K562 (cell line): ENCODE measurements at regions not wholly inside any gene's neighbourhood (a gene's known extent, or its start where the extent isn't known, plus 50 kb on each side); places are given as distances from the start of the nearest gene placed in this dataset.

ENCODE experiments used
- ATAC-seq: fragments of 200-7000 bp; cut with Tn5 transposase; 3 replicates; pipeline ENCODE4 v1.9.1; 2020; ENCODE audit warnings: moderate library complexity
- BruUV-seq: library from RNA; stranded (reverse); fragments of 400-500 nt; replicated peaks from 2 replicates; lab custom pipeline; 2021; lab: Mats Ljungman, UMichigan
- CTCF ChIA-PET: fragments of 300-600 bp; formaldehyde crosslinking; extraction: SDS; loops from one replicate; lab custom pipeline; 2021; ENCODE audit warnings: low intra/inter-chr PET ratio; lab: Yijun Ruan, JAX
- POLR2A ChIA-PET: fragments of 300-600, 350-650 bp; sonication (Branson Sonifier 250); formaldehyde crosslinking; extraction: SDS; loops from one replicate; lab custom pipeline; 2021; ENCODE audit warnings: antibody characterized with exemption, inconsistent platforms; lab: Yijun Ruan, JAX
- DNase-seq, 4 experiments: peaks; one replicate each; pipeline versions ENCODE4 v3.0.0 to v3.0.0-alpha.2; 2011 to 2018; ENCODE audit warnings: low spot score in 3 of 4, mixed read lengths in 3 of 4; ENCODE audit errors: extremely low read depth in 1 of 4
- FAIRE-seq: peaks from 2 replicates; lab custom pipeline; 2011; peaks lifted over from hg19 to GRCh38; lab: Jason Lieb, UNC
- H2AFZ ChIP-seq: 2 replicates; pipeline ENCODE4 v1.6.0; 2011; ENCODE audit warnings: low read depth, low read length, control low read depth, inconsistent platforms
- H3K27ac ChIP-seq: fragments of 200-600 bp; 3 replicates; pipeline ENCODE4 v1.8.0; 2011; ENCODE audit warnings: low read depth, mild to moderate bottlenecking, control low read depth, inconsistent platforms, low read length, moderate library complexity, mixed read lengths; ENCODE audit errors: extremely low read depth
- H3K27me3 ChIP-seq, 2 experiments: fragments of 300-600 bp in 1 of 2; 2 replicates in 1 of 2; 3 replicates in 1 of 2; pipeline versions ENCODE4 v1.6.0 to v1.8.0; 2011; ENCODE audit warnings: inconsistent platforms in 2 of 2, low read length in 2 of 2, mild to moderate bottlenecking in 1 of 2, mixed read lengths in 1 of 2, moderate library complexity in 1 of 2; ENCODE audit not compliant: control insufficient read depth in 2 of 2, insufficient read depth in 2 of 2
- H3K36me3 ChIP-seq: fragments of 300-600 bp; 3 replicates; pipeline ENCODE4 v1.8.0; 2011; ENCODE audit warnings: mild to moderate bottlenecking, low read length, inconsistent platforms; ENCODE audit not compliant: control insufficient read depth, insufficient read depth
- H3K4me1 ChIP-seq, 2 experiments: fragments of 200-600 bp in 1 of 2; replicated peaks in 1 of 2; 2 replicates in 1 of 2; 3 replicates in 1 of 2; pipeline versions ENCODE4 v1.5.1 to v1.8.0; 2011; ENCODE audit warnings: inconsistent platforms in 2 of 2, low read length in 2 of 2, mild to moderate bottlenecking in 1 of 2, mixed read lengths in 1 of 2, moderate library complexity in 1 of 2; ENCODE audit not compliant: control insufficient read depth in 2 of 2, insufficient read depth in 2 of 2
- H3K4me2 ChIP-seq: 2 replicates; pipeline ENCODE4 v1.6.1; 2011; ENCODE audit warnings: low read length, control low read depth, inconsistent platforms, mixed read lengths; ENCODE audit not compliant: insufficient read depth
- H3K4me3 ChIP-seq: fragments of 200-600 bp; sonication (generic), shearing (Covaris generic); 2 replicates; pipeline ENCODE4 v1.5.1; 2016; ENCODE audit warnings: control low read depth, inconsistent platforms
- H3K79me2 ChIP-seq: fragments of 200-600 bp; 3 replicates; pipeline ENCODE4 v1.8.0; 2011; ENCODE audit warnings: low read length, inconsistent platforms; ENCODE audit not compliant: control insufficient read depth, insufficient read depth
- H3K9ac ChIP-seq, 2 experiments: 2 replicates each; pipeline versions ENCODE4 v1.6.0 to v1.6.1; 2011; ENCODE audit warnings: low read depth in 2 of 2, low read length in 2 of 2, control low read depth in 1 of 2, inconsistent platforms in 1 of 2, mild to moderate bottlenecking in 1 of 2, mixed read lengths in 1 of 2; ENCODE audit not compliant: insufficient read depth in 1 of 2
- H3K9me1 ChIP-seq: one replicate; pipeline ENCODE4 v1.6.0; 2011; ENCODE audit warnings: inconsistent platforms, mild to moderate bottlenecking, low read length, moderate library complexity; ENCODE audit not compliant: control insufficient read depth, insufficient read depth
- H3K9me3 ChIP-seq: replicated peaks from 2 replicates; pipeline ENCODE4 v1.5.1; 2011; ENCODE audit warnings: low read depth, low read length, inconsistent platforms; ENCODE audit not compliant: control insufficient read depth, insufficient read depth
- H4K20me1 ChIP-seq: replicated peaks from 2 replicates; pipeline ENCODE4 v1.6.1; 2011; ENCODE audit warnings: low read length, inconsistent platforms, mixed read lengths; ENCODE audit not compliant: control insufficient read depth, insufficient read depth
- EHMT2 ChIP-seq: fragments of 450-650 bp; IDR thresholded peaks from 2 replicates; pipeline ENCODE4 v1.6.1; 2018; ENCODE audit warnings: antibody characterized with exemption
- ZNF133 ChIP-seq: fragments of 250-450 bp; sonication (Bioruptor Pico); IDR thresholded peaks from 2 replicates; pipeline ENCODE4 v1.4.0; 2020; ENCODE audit warnings: mild to moderate bottlenecking
- in situ Hi-C: fragments of 300-500 bp; cut with MboI; formaldehyde crosslinking; loops from 4 replicates; pipeline ENCODE4 v1.15.0; 2018; ENCODE audit warnings: inconsistent platforms, mixed read lengths
- intact Hi-C: fragments of 100-400 bp; cut with micrococcal nuclease; formaldehyde crosslinking; loops from 2 replicates; pipeline ENCODE4 v1.14.2; 2022
- TF ChIP-seq, protein P1 (sequence below): fragments of 250-450 bp; sonication (Bioruptor Pico); IDR thresholded peaks from 2 replicates; pipeline ENCODE4 v1.5.0; 2020; ENCODE audit warnings: mild to moderate bottlenecking, borderline replicate concordance
- TF ChIP-seq, protein P2 (sequence below): fragments of 450-650 bp; formaldehyde crosslinking; IDR thresholded peaks from 2 replicates; pipeline ENCODE4 v1.4.0; 2022; ENCODE audit warnings: missing genetic modification characterization

DNA sequence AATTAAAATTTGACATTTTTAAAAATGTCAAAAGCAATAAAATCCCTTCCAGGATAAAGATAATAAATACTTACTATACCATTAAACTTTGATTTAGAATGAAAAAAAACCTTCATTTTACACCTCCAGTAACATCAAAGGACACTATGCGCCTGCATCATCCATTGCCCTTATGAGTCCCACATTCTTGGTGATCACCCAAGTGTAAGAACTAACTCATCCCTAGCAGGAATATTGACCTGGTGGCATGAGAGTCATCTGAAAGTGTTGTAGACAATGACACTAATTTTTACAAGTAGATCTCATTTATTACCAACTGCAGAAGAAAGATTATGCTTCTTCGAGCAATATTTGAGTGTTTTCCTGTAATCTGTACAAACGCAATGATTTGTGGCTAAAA is 1128.9 kb downstream of the EFNB2 start (continued):
- TF ChIP-seq, protein P1, sequence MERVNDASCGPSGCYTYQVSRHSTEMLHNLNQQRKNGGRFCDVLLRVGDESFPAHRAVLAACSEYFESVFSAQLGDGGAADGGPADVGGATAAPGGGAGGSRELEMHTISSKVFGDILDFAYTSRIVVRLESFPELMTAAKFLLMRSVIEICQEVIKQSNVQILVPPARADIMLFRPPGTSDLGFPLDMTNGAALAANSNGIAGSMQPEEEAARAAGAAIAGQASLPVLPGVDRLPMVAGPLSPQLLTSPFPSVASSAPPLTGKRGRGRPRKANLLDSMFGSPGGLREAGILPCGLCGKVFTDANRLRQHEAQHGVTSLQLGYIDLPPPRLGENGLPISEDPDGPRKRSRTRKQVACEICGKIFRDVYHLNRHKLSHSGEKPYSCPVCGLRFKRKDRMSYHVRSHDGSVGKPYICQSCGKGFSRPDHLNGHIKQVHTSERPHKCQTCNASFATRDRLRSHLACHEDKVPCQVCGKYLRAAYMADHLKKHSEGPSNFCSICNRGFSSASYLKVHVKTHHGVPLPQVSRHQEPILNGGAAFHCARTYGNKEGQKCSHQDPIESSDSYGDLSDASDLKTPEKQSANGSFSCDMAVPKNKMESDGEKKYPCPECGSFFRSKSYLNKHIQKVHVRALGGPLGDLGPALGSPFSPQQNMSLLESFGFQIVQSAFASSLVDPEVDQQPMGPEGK (CRISPR knock-in tag): no peak
- no peak for TF ChIP-seq ZNF133 (CRISPR knock-in tag)

DNA sequence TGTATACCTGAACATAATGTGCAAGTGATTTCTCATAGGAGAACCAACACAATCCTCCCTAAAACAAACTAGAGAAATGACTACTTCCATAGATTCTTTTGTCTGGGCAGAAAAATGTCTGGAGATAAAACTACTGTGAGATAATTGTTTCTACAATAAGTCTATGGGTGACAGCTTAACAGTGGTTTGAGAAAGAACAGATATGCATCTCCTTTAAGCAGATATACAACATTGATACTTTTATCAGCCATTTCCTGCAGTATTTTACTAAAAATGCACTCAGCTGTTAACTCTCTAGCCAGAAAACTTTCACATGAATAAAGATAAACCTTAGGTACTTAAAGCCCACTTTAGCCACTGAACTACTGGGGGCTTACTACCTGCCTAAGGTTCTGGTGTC is 1132.4 kb downstream of the EFNB2 start:
- no TSS peak for BruUV-seq
- Histone ChIP-seq H3K4me3 (no peak overlapping the region), H4K20me1 (no peaks in the 10 kb centered on the region), H3K9ac (no peak overlapping the region), H2AFZ (no peak overlapping the region), H3K9me3 (no peaks in the 10 kb centered on the region), H3K36me3 (no peaks in the 10 kb centered on the region), H3K4me2 (no peak overlapping the region), H3K4me1 (no peaks in the 10 kb centered on the region), H3K9me1 (no peaks in the 10 kb centered on the region), H3K27ac (no peak overlapping the region), H3K27me3 (no peaks in the 10 kb centered on the region), H3K79me2 (no peaks in the 10 kb centered on the region)
- CTCF ChIA-PET: no interaction called here
- POLR2A ChIA-PET: no interaction called here
- TF ChIP-seq, protein P2, sequence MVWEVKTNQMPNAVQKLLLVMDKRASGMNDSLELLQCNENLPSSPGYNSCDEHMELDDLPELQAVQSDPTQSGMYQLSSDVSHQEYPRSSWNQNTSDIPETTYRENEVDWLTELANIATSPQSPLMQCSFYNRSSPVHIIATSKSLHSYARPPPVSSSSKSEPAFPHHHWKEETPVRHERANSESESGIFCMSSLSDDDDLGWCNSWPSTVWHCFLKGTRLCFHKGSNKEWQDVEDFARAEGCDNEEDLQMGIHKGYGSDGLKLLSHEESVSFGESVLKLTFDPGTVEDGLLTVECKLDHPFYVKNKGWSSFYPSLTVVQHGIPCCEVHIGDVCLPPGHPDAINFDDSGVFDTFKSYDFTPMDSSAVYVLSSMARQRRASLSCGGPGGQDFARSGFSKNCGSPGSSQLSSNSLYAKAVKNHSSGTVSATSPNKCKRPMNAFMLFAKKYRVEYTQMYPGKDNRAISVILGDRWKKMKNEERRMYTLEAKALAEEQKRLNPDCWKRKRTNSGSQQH (CRISPR knock-in tag): no peak
- TF ChIP-seq EHMT2: no peak
- intact Hi-C loops (no loop called here), in situ Hi-C loops (no loop called here)
- no peak for ATAC-seq
- DNase-seq: no peak
- no peak for FAIRE-seq
